Sigmoid colon (tissue), 6 donors: ENCODE measurements at regions not wholly inside any gene's neighbourhood (a gene's known extent, or its start where the extent isn't known, plus 50 kb on each side); places are given as distances from the start of the nearest gene placed in this dataset.

Experiments used
- DNase-seq: peaks from one replicate; pipeline ENCODE4 v3.0.0-alpha.2; 2019
- H3K27ac ChIP-seq, 4 donors: fragments of 200-600 bp; sonication (generic); one replicate each; pipeline ENCODE4 v1.5.1; 2016 to 2019; ENCODE audit warnings: mild to moderate bottlenecking in 1 of 4
- H3K27me3 ChIP-seq, 3 donors: fragments of 200-600 bp; sonication (generic); one replicate each; pipeline ENCODE4 v1.5.1; 2019; ENCODE audit warnings: mild to moderate bottlenecking in 1 of 3
- H3K36me3 ChIP-seq, 4 donors: fragments of 200-600 bp; sonication (generic); one replicate each; pipeline ENCODE4 v1.5.1; 2016 to 2019
- H3K4me1 ChIP-seq, 4 donors: fragments of 200-600 bp; sonication (generic); one replicate each; pipeline ENCODE4 v1.5.1; 2017 to 2019
- H3K4me3 ChIP-seq, 4 donors: fragments of 200-600 bp; sonication (generic); one replicate each; pipeline ENCODE4 v1.5.1; 2017 to 2019; ENCODE audit warnings: mild to moderate bottlenecking in 2 of 4, moderate library complexity in 1 of 4
- H3K9me3 ChIP-seq, 4 donors: fragments of 200-600 bp in 3 of 4; sonication (generic) in 3 of 4; one replicate each; pipeline versions ENCODE4 v1.5.1 to v1.6.1; 2013 to 2019
- CTCF ChIP-seq, 4 experiments: fragments of 450-650 bp in 3 of 4; fragments of 200-600 bp in 1 of 4; IDR thresholded peaks; one replicate each; pipeline ENCODE4 v1.5.1; 2016 to 2019; ENCODE audit warnings: antibody characterized with exemption in 4 of 4, mild to moderate bottlenecking in 3 of 4, moderate library complexity in 2 of 4
- EP300 ChIP-seq, 4 donors: sonication (generic); formaldehyde crosslinking; IDR thresholded peaks; one replicate each; pipeline ENCODE4 v1.6.1; 2017; ENCODE audit warnings: antibody characterized with exemption in 4 of 4
- POLR2A ChIP-seq, 2 donors: fragments of 450-650 bp; IDR thresholded peaks; one replicate each; pipeline ENCODE4 v1.6.1; 2016; ENCODE audit warnings: antibody characterized with exemption in 2 of 2, mild to moderate bottlenecking in 2 of 2, moderate library complexity in 2 of 2
- POLR2AphosphoS5 ChIP-seq, 4 donors: sonication (generic); formaldehyde crosslinking; IDR thresholded peaks; one replicate each; pipeline ENCODE4 v1.6.1; 2017; ENCODE audit warnings: antibody characterized with exemption in 4 of 4
- WGBS, 2 donors: extraction: QIAGEN DNeasy Blood & Tissue Kit; methylation state at CpG; one replicate each; pipeline ENCODE4 v1.1.7; 2013; 5-methylcytosine and 5-hydroxymethylcytosine counted together
- intact Hi-C: fragments of 100-400 bp; cut with DNase I; formaldehyde crosslinking; loops from one replicate; pipeline ENCODE4 v1.15.1; 2023
- donor health status: healthy with polysubstance abuse.
- donor health status: healthy.

GRCh38 chr21:14842601-14843000, 222.2 kb downstream of the NRIP1 start:
- Histone ChIP-seq H3K27me3 (no peaks in the 10 kb centered on the region), H3K4me3 (no peak overlapping the region), H3K4me1 (no peaks in the 10 kb centered on the region), H3K9me3 (peaks cover 0 to 2% (median 0%) of the 10 kb centered on the region in 4 donors), H3K27ac (no peak overlapping the region), H3K36me3 (no peaks in the 10 kb centered on the region)
- no peak for DNase-seq
- 87 to 89% methylated on average over 3 of the region's 3 CpGs for WGBS, 2 donors
- TF ChIP-seq POLR2AphosphoS5 (IDR thresholded peaks at IDR 0.05) (no peak), POLR2A (IDR thresholded peaks at IDR 0.05) (no peak), CTCF (IDR thresholded peaks at IDR 0.05) (no peak), EP300 (IDR thresholded peaks at IDR 0.05) (no peak)
- intact Hi-C loops, result no loop called here

- 96 to 98% methylated on average over 51 of the region's 51 CpGs for WGBS, 2 donors
- no peaks in the 10 kb centered on the region for H3K36me3 ChIP-seq
- H3K4me1 ChIP-seq, result no peaks in the 10 kb centered on the region
- no peak for DNase-seq
- no peak overlapping the region for H3K4me3 ChIP-seq
- TF ChIP-seq POLR2A (IDR thresholded peaks at IDR 0.05) (no peak), EP300 (IDR thresholded peaks at IDR 0.05) (no peak), CTCF (IDR thresholded peaks at IDR 0.05) (no peak), POLR2AphosphoS5 (IDR thresholded peaks at IDR 0.05) (no peak)
- intact Hi-C loops, result no loop called here
- H3K27me3 ChIP-seq, result no peaks in the 10 kb centered on the region
- peaks cover 0 to 2% (median 0%) of the 10 kb centered on the region in 4 donors for H3K9me3 ChIP-seq
- H3K27ac ChIP-seq, result no peak overlapping the region
These were observed 223.0 kb downstream of the NRIP1 start for GRCh38 chr21:14841511-14842472.

- intact Hi-C loops, result no loop called here
- 70 to 84% methylated on average over 3 of the region's 3 CpGs for WGBS, 2 donors
- Histone ChIP-seq H3K9me3 (no peaks in the 10 kb centered on the region), H3K4me3 (no peak overlapping the region), H3K36me3 (no peaks in the 10 kb centered on the region), H3K4me1 (no peaks in the 10 kb centered on the region), H3K27me3 (no peaks in the 10 kb centered on the region), H3K27ac (no peak overlapping the region)
- TF ChIP-seq EP300 (IDR thresholded peaks at IDR 0.05), result no peak
- no peak for TF ChIP-seq POLR2AphosphoS5 (IDR thresholded peaks at IDR 0.05)
- no peak for TF ChIP-seq CTCF (IDR thresholded peaks at IDR 0.05)
- no peak for TF ChIP-seq POLR2A (IDR thresholded peaks at IDR 0.05)
- DNase-seq, result no peak
These were observed 226.4 kb downstream of the NRIP1 start for GRCh38 chr21:14838400-14838799.

GRCh38 chr21:14836950-14837349, 227.8 kb downstream of the NRIP1 start:
- no peak for DNase-seq
- Histone ChIP-seq H3K9me3 (no peaks in the 10 kb centered on the region), H3K4me3 (no peak overlapping the region), H3K36me3 (no peaks in the 10 kb centered on the region), H3K4me1 (no peaks in the 10 kb centered on the region), H3K27me3 (no peaks in the 10 kb centered on the region), H3K27ac (no peak overlapping the region)
- TF ChIP-seq POLR2A (IDR thresholded peaks at IDR 0.05) (no peak), CTCF (IDR thresholded peaks at IDR 0.05) (no peak), EP300 (IDR thresholded peaks at IDR 0.05) (no peak), POLR2AphosphoS5 (IDR thresholded peaks at IDR 0.05) (no peak)
- WGBS, 2 donors, result 88 to 93% methylated on average over 1 of the region's 1 CpG
- intact Hi-C loops, result no loop called here
